ENCODE measurements at regions not wholly inside any gene's neighbourhood (a gene's known extent, or its start where the extent isn't known, plus 50 kb on each side); places are given as distances from the start of the nearest gene placed in this dataset.

DNA sequence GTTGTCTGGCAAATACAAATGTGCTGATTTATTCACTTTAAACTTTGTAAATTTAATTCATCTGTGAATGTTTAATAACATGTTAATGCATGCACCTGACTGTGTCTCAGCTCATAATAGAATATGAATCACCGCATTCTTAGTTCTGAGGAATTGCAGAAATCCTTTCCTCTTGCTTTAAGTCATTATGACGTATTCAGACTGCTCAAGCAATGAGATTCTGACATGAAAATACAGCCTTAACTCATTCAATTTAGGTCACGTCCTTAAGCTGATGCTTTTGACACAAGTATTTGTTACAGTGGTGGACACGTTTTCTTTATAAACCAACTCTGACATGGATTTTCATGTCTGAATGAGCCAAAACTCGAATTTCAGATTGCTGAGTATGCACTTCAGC is 541.0 kb upstream of the KLF12 start:
- TF ChIP-seq, protein P1, sequence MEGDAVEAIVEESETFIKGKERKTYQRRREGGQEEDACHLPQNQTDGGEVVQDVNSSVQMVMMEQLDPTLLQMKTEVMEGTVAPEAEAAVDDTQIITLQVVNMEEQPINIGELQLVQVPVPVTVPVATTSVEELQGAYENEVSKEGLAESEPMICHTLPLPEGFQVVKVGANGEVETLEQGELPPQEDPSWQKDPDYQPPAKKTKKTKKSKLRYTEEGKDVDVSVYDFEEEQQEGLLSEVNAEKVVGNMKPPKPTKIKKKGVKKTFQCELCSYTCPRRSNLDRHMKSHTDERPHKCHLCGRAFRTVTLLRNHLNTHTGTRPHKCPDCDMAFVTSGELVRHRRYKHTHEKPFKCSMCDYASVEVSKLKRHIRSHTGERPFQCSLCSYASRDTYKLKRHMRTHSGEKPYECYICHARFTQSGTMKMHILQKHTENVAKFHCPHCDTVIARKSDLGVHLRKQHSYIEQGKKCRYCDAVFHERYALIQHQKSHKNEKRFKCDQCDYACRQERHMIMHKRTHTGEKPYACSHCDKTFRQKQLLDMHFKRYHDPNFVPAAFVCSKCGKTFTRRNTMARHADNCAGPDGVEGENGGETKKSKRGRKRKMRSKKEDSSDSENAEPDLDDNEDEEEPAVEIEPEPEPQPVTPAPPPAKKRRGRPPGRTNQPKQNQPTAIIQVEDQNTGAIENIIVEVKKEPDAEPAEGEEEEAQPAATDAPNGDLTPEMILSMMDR (IDR thresholded peaks at IDR 0.05), result no peak
- TF ChIP-seq EZH2 (IDR thresholded peaks at IDR 0.05) (no peak), EZH2phosphoT487 (IDR thresholded peaks at IDR 0.05) (no peak)

Measured in neural progenitor cell (in vitro differentiated cells).